ENCODE measurements at regions not wholly inside any gene's neighbourhood (a gene's known extent, or its start where the extent isn't known, plus 50 kb on each side); places are given as distances from the start of the nearest gene placed in this dataset.

DNA sequence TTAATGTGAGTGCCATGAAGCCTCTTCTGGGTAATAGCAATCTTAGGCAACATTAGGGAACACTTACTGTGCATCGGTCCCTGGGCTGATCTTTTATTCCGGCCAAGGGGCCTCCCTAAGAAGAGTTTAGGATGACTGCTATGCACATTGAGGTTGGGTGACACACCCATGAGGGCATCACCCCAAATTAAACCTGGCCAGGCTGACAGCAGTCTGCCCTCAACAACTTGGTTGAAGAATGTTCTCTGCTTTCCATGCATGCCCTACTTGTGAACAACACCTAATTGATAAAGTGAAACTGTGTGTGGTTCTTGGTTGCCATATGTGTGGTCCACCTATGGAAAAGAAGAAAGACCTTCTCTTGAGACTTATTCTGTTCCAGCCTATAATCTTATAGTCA, 1098.0 kb downstream of the BCL11B start:
- no peak for TF ChIP-seq EP300 (IDR thresholded peaks at IDR 0.05)
- TF ChIP-seq, protein P1, sequence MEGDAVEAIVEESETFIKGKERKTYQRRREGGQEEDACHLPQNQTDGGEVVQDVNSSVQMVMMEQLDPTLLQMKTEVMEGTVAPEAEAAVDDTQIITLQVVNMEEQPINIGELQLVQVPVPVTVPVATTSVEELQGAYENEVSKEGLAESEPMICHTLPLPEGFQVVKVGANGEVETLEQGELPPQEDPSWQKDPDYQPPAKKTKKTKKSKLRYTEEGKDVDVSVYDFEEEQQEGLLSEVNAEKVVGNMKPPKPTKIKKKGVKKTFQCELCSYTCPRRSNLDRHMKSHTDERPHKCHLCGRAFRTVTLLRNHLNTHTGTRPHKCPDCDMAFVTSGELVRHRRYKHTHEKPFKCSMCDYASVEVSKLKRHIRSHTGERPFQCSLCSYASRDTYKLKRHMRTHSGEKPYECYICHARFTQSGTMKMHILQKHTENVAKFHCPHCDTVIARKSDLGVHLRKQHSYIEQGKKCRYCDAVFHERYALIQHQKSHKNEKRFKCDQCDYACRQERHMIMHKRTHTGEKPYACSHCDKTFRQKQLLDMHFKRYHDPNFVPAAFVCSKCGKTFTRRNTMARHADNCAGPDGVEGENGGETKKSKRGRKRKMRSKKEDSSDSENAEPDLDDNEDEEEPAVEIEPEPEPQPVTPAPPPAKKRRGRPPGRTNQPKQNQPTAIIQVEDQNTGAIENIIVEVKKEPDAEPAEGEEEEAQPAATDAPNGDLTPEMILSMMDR (IDR thresholded peaks at IDR 0.05) = no peak
